Fibroblast of lung (primary cell): ENCODE measurements at regions not wholly inside any gene's neighbourhood (a gene's known extent, or its start where the extent isn't known, plus 50 kb on each side); places are given as distances from the start of the nearest gene placed in this dataset.

Experiments used
- DNase-seq, 2 donors: peaks; one replicate each; pipeline versions ENCODE4 v3.0.0 to v3.0.0-alpha.2; 2010; ENCODE audit warnings: low read depth in 2 of 2
- H2AFZ ChIP-seq: 2 replicates; pipeline ENCODE4 v1.5.1; 2012; ENCODE audit warnings: low read length, control low read depth, inconsistent platforms
- H3K27ac ChIP-seq: 2 replicates; pipeline ENCODE4 v1.5.1; 2011; ENCODE audit warnings: low read length, control low read depth; ENCODE audit not compliant: insufficient read depth
- H3K27me3 ChIP-seq: 2 replicates; pipeline ENCODE4 v1.5.1; 2011; ENCODE audit warnings: mild to moderate bottlenecking, low read length; ENCODE audit not compliant: control insufficient read depth, insufficient read depth
- H3K36me3 ChIP-seq: 2 replicates; pipeline ENCODE4 v1.5.1; 2011; ENCODE audit warnings: low read length; ENCODE audit not compliant: control insufficient read depth, insufficient read depth
- H3K4me1 ChIP-seq: 2 replicates; pipeline ENCODE4 v1.5.1; 2011; ENCODE audit warnings: low read length; ENCODE audit not compliant: control insufficient read depth, insufficient read depth; ENCODE audit errors: extremely low read depth
- H3K4me2 ChIP-seq: 2 replicates; pipeline ENCODE4 v1.5.1; 2011; ENCODE audit warnings: low read length, control low read depth; ENCODE audit not compliant: insufficient read depth; ENCODE audit errors: extremely low read depth
- H3K4me3 ChIP-seq, 4 experiments: fragments of 200-600 bp in 1 of 4; sonication (generic) in 1 of 4; replicated peaks in 1 of 4; 2 replicates each; pipeline ENCODE4 v1.5.1; 2011 to 2016; ENCODE audit warnings: low read length in 4 of 4, low read depth in 3 of 4, mild to moderate bottlenecking in 3 of 4, control low read depth in 2 of 4, inconsistent platforms in 1 of 4, mixed read lengths in 1 of 4; ENCODE audit not compliant: insufficient read depth in 1 of 4; ENCODE audit errors: control extremely low read depth in 1 of 4
- H3K79me2 ChIP-seq: 2 replicates; pipeline ENCODE4 v1.5.1; 2012; ENCODE audit warnings: mild to moderate bottlenecking, low read length, inconsistent platforms; ENCODE audit not compliant: control insufficient read depth, insufficient read depth
- H3K9ac ChIP-seq: 2 replicates; pipeline ENCODE4 v1.5.1; 2011; ENCODE audit warnings: mild to moderate bottlenecking, low read length, control low read depth; ENCODE audit not compliant: insufficient read depth
- H3K9me3 ChIP-seq: 2 replicates; pipeline ENCODE4 v1.5.1; 2012; ENCODE audit warnings: low read depth, low read length; ENCODE audit not compliant: control insufficient read depth, insufficient read depth
- H4K20me1 ChIP-seq: 2 replicates; pipeline ENCODE4 v1.5.1; 2011; ENCODE audit warnings: low read length; ENCODE audit not compliant: control insufficient read depth, insufficient read depth; ENCODE audit errors: extremely low read depth
- EZH2 ChIP-seq: IDR thresholded peaks from 2 replicates; pipeline ENCODE4 v1.5.1; 2012; ENCODE audit warnings: low read length, control low read depth, mild to moderate bottlenecking; ENCODE audit errors: missing control alignments
- TF ChIP-seq, protein P1 (sequence below), 2 donors: IDR thresholded peaks in 1 of 2; conservative IDR thresholded peaks in 1 of 2; 1 replicate in 1 of 2; 2 replicates in 1 of 2; pipeline ENCODE4 v1.5.1; 2011 to 2012; ENCODE audit warnings: low read length in 2 of 2, control low read depth in 1 of 2, inconsistent platforms in 1 of 2, low read depth in 1 of 2, mild to moderate bottlenecking in 1 of 2

DNA sequence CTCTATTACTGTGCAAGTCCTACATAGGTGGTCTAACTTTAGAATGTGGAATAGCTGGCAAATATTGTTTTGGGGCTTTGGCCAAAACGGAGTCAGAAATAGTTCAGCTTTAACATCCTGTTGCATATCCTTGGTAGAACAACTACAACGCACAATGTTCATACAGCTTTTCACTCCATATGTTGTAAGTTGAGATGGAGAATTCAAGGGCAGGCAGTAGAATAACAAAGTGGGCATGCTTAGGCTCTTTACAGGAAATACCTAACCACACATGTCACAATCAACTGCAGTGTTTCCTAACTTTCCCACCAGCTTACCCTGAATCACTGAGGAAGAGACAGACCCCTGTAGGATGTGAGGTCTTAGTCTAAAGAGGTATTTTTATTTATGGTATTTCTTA is 122.3 kb downstream of the PPP1R3A start:
- DNase-seq: peak; percentile 86 to 92
- no peak overlapping the region for H3K9ac ChIP-seq
- no peaks in the 10 kb centered on the region for H3K9me3 ChIP-seq
- H3K4me3 ChIP-seq: no peak overlapping the region
- TF ChIP-seq, protein P1, sequence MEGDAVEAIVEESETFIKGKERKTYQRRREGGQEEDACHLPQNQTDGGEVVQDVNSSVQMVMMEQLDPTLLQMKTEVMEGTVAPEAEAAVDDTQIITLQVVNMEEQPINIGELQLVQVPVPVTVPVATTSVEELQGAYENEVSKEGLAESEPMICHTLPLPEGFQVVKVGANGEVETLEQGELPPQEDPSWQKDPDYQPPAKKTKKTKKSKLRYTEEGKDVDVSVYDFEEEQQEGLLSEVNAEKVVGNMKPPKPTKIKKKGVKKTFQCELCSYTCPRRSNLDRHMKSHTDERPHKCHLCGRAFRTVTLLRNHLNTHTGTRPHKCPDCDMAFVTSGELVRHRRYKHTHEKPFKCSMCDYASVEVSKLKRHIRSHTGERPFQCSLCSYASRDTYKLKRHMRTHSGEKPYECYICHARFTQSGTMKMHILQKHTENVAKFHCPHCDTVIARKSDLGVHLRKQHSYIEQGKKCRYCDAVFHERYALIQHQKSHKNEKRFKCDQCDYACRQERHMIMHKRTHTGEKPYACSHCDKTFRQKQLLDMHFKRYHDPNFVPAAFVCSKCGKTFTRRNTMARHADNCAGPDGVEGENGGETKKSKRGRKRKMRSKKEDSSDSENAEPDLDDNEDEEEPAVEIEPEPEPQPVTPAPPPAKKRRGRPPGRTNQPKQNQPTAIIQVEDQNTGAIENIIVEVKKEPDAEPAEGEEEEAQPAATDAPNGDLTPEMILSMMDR (conservative IDR thresholded peaks at IDR 0.05 in 1 of 2, IDR thresholded peaks at IDR 0.05 in 1 of 2; ENCODE audit: low read depth in 1 of 2, low read length in 2 of 2): no peak
- no peak for TF ChIP-seq EZH2
- no peak overlapping the region for H3K4me2 ChIP-seq
- no peaks in the 10 kb centered on the region for H3K27me3 ChIP-seq
- no peaks in the 10 kb centered on the region for H3K79me2 ChIP-seq
- H3K36me3 ChIP-seq: no peaks in the 10 kb centered on the region
- no peaks in the 10 kb centered on the region for H4K20me1 ChIP-seq
- no peak overlapping the region for H3K27ac ChIP-seq
- H2AFZ ChIP-seq: no peak overlapping the region
- H3K4me1 ChIP-seq: no peaks in the 10 kb centered on the region

DNA sequence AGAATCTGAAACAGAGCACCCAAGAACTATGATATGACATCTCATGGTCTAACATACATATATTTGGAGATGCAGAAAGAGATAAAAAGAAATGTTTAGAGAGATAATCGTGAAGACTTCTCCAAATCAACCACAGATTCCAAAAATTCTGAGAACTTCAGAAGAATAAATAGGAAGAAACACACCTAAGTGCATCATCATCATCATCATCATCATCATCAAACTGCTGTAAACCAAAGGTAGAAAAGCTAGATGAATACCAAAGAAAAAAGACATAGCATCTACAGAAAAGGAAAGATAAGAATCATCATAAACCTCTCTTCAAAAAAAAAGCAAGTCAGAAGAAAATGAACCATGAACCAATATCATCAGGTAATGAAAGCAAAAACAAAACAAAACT is 124.2 kb downstream of the PPP1R3A start:
- TF ChIP-seq, protein P1 (conservative IDR thresholded peaks at IDR 0.05 in 1 of 2, IDR thresholded peaks at IDR 0.05 in 1 of 2; ENCODE audit: low read depth in 1 of 2, low read length in 2 of 2): no peak
- TF ChIP-seq EZH2: no peak
- Histone ChIP-seq H3K9ac (no peak overlapping the region), H3K36me3 (no peaks in the 10 kb centered on the region), H3K27me3 (no peaks in the 10 kb centered on the region), H2AFZ (no peak overlapping the region), H3K4me2 (no peak overlapping the region), H3K4me3 (no peak overlapping the region), H3K79me2 (no peaks in the 10 kb centered on the region), H4K20me1 (no peaks in the 10 kb centered on the region), H3K27ac (no peak overlapping the region), H3K4me1 (no peaks in the 10 kb centered on the region), H3K9me3 (no peaks in the 10 kb centered on the region)
- no peak for DNase-seq

DNA sequence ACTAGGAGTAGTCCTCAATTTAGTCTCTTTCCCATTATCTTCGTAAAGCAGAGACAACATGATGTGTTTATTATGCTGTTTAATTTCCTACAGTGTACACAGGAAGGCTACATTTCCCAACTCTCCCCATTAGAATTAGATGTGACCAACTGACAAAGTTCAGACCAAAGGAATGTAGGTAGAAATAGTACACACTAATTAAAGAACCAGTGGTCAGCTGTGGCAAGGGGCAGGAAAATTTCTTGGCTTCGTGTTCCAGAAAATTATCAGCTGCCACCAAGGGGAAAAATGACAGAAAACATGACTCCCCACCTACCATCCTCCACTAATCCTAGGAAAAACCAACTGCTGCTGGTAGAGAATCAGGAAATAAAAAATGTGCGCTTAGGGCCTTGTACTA is 125.6 kb downstream of the PPP1R3A start:
- no peaks in the 10 kb centered on the region for H3K9me3 ChIP-seq
- no peak overlapping the region for H2AFZ ChIP-seq
- TF ChIP-seq EZH2: no peak
- TF ChIP-seq, protein P1 (conservative IDR thresholded peaks at IDR 0.05 in 1 of 2, IDR thresholded peaks at IDR 0.05 in 1 of 2; ENCODE audit: low read depth in 1 of 2, low read length in 2 of 2): no peak
- H3K4me2 ChIP-seq: no peak overlapping the region
- no peak overlapping the region for H3K9ac ChIP-seq
- H4K20me1 ChIP-seq: no peaks in the 10 kb centered on the region
- DNase-seq: no peak
- no peaks in the 10 kb centered on the region for H3K27me3 ChIP-seq
- no peaks in the 10 kb centered on the region for H3K4me1 ChIP-seq
- no peak overlapping the region for H3K27ac ChIP-seq
- H3K79me2 ChIP-seq: no peaks in the 10 kb centered on the region
- no peak overlapping the region for H3K4me3 ChIP-seq
- no peaks in the 10 kb centered on the region for H3K36me3 ChIP-seq
